Skeletal muscle tissue (tissue), 3 donors: ENCODE measurements at regions not wholly inside any gene's neighbourhood (a gene's known extent, or its start where the extent isn't known, plus 50 kb on each side); places are given as distances from the start of the nearest gene placed in this dataset.
"Not testable (repeated sequence)": the region's sequence is repeated elsewhere in the genome, so short reads cannot be mapped to it uniquely, and the experiment has no call there.

Experiments used
- H3K27ac ChIP-seq: one replicate; pipeline ENCODE4 v1.7.0; 2013; ENCODE audit warnings: mild to moderate bottlenecking, low read depth, low read length, inconsistent platforms
- H3K27me3 ChIP-seq, 3 donors: one replicate each; pipeline ENCODE4 v1.7.0; 2013; ENCODE audit warnings: low read length in 3 of 3; ENCODE audit not compliant: control insufficient read depth in 3 of 3, insufficient read depth in 3 of 3
- H3K36me3 ChIP-seq, 3 donors: one replicate each; pipeline ENCODE4 v1.7.0; 2013; ENCODE audit warnings: low read length in 3 of 3; ENCODE audit not compliant: control insufficient read depth in 3 of 3, insufficient read depth in 3 of 3
- H3K4me1 ChIP-seq, 3 donors: one replicate each; pipeline ENCODE4 v1.7.0; 2013; ENCODE audit warnings: low read length in 3 of 3, mild to moderate bottlenecking in 3 of 3; ENCODE audit not compliant: control insufficient read depth in 3 of 3, insufficient read depth in 3 of 3
- H3K4me3 ChIP-seq, 3 donors: one replicate each; pipeline ENCODE4 v1.7.0; 2013; ENCODE audit warnings: low read length in 3 of 3
- H3K9ac ChIP-seq, 3 donors: one replicate each; pipeline ENCODE4 v1.7.0; 2013; ENCODE audit warnings: low read length in 3 of 3, mild to moderate bottlenecking in 3 of 3, moderate library complexity in 2 of 3, low read depth in 1 of 3
- H3K9me3 ChIP-seq, 3 donors: one replicate each; pipeline ENCODE4 v1.7.0; 2013; ENCODE audit warnings: low read length in 3 of 3; ENCODE audit not compliant: control insufficient read depth in 3 of 3
- donor health status: Osteomylitis.

GRCh38 chr1:181924034-181924433 is 137.5 kb downstream of the ZNF648 start:
- not testable (repeated sequence) for H3K9me3 ChIP-seq, H3K27ac ChIP-seq, H3K9ac ChIP-seq, H3K36me3 ChIP-seq, H3K4me1 ChIP-seq, H3K27me3 ChIP-seq, H3K4me3 ChIP-seq

GRCh38 chr1:181919542-181919941 is 142.0 kb downstream of the ZNF648 start:
- no peak overlapping the region for H3K27ac ChIP-seq
- H3K9me3 ChIP-seq = peaks cover 0 to 2% (median 0%) of the 10 kb centered on the region in 3 donors
- no peak overlapping the region for H3K9ac ChIP-seq
- H3K36me3 ChIP-seq = no peaks in the 10 kb centered on the region
- H3K4me3 ChIP-seq = no peak overlapping the region
- no peaks in the 10 kb centered on the region for H3K4me1 ChIP-seq
- no peaks in the 10 kb centered on the region for H3K27me3 ChIP-seq

- Histone ChIP-seq H3K27me3 (no peaks in the 10 kb centered on the region), H3K27ac (no peak overlapping the region), H3K4me3 (no peak overlapping the region), H3K9ac (no peak overlapping the region), H3K36me3 (no peaks in the 10 kb centered on the region), H3K4me1 (no peaks in the 10 kb centered on the region), H3K9me3 (peaks cover 0 to 2% (median 0%) of the 10 kb centered on the region in 3 donors)
Observed at GRCh38 chr1:181918880-181919525, 142.5 kb downstream of the ZNF648 start.

GRCh38 chr1:181911715-181912114 is 149.8 kb downstream of the ZNF648 start:
- Histone ChIP-seq H3K36me3 (no peaks in the 10 kb centered on the region), H3K27me3 (peaks cover 0 to 5% (median 2%) of the 10 kb centered on the region in 3 donors), H3K27ac (no peak overlapping the region), H3K9ac (no peak overlapping the region), H3K4me3 (no peak overlapping the region), H3K9me3 (peaks cover 0 to 2% (median 0%) of the 10 kb centered on the region in 3 donors), H3K4me1 (no peaks in the 10 kb centered on the region)

GRCh38 chr1:181910905-181911304 is 150.6 kb downstream of the ZNF648 start:
- Histone ChIP-seq H3K9ac (no peak overlapping the region), H3K36me3 (no peaks in the 10 kb centered on the region), H3K27ac (no peak overlapping the region), H3K27me3 (peaks cover 0 to 5% (median 2%) of the 10 kb centered on the region in 3 donors), H3K4me1 (no peaks in the 10 kb centered on the region), H3K9me3 (peaks cover 0 to 2% (median 0%) of the 10 kb centered on the region in 3 donors), H3K4me3 (no peak overlapping the region)

GRCh38 chr1:181909010-181909409 is 152.5 kb downstream of the ZNF648 start:
- H3K4me1 ChIP-seq = no peaks in the 10 kb centered on the region
- no peaks in the 10 kb centered on the region for H3K36me3 ChIP-seq
- no peak overlapping the region for H3K27ac ChIP-seq
- H3K9me3 ChIP-seq = no peaks in the 10 kb centered on the region
- H3K27me3 ChIP-seq = peaks cover 0 to 5% (median 2%) of the 10 kb centered on the region in 3 donors
- no peak overlapping the region for H3K4me3 ChIP-seq
- no peak overlapping the region for H3K9ac ChIP-seq

GRCh38 chr1:181906631-181907030 is 154.9 kb downstream of the ZNF648 start:
- H3K27ac ChIP-seq = no peak overlapping the region
- H3K9me3 ChIP-seq = no peaks in the 10 kb centered on the region
- no peaks in the 10 kb centered on the region for H3K36me3 ChIP-seq
- no peaks in the 10 kb centered on the region for H3K4me1 ChIP-seq
- H3K27me3 ChIP-seq = peaks cover 0 to 5% (median 2%) of the 10 kb centered on the region in 3 donors
- H3K9ac ChIP-seq = no peak overlapping the region
- no peak overlapping the region for H3K4me3 ChIP-seq

GRCh38 chr1:181905944-181906597 is 155.4 kb downstream of the ZNF648 start:
- no peak overlapping the region for H3K27ac ChIP-seq
- no peaks in the 10 kb centered on the region for H3K4me1 ChIP-seq
- peaks cover 0 to 5% (median 2%) of the 10 kb centered on the region in 3 donors for H3K27me3 ChIP-seq
- H3K9ac ChIP-seq = no peak overlapping the region
- H3K36me3 ChIP-seq = no peaks in the 10 kb centered on the region
- no peaks in the 10 kb centered on the region for H3K9me3 ChIP-seq
- no peak overlapping the region for H3K4me3 ChIP-seq

GRCh38 chr1:181898773-181899172 is 162.7 kb downstream of the ZNF648 start:
- no peak overlapping the region for H3K9ac ChIP-seq
- no peak overlapping the region for H3K4me3 ChIP-seq
- no peaks in the 10 kb centered on the region for H3K9me3 ChIP-seq
- no peaks in the 10 kb centered on the region for H3K4me1 ChIP-seq
- no peaks in the 10 kb centered on the region for H3K27me3 ChIP-seq
- H3K27ac ChIP-seq = no peak overlapping the region
- no peaks in the 10 kb centered on the region for H3K36me3 ChIP-seq

- H3K9ac ChIP-seq = no peak overlapping the region
- H3K4me3 ChIP-seq = no peak overlapping the region
- no peaks in the 10 kb centered on the region for H3K9me3 ChIP-seq
- no peak overlapping the region for H3K27ac ChIP-seq
- H3K36me3 ChIP-seq = no peaks in the 10 kb centered on the region
- H3K4me1 ChIP-seq = no peaks in the 10 kb centered on the region
- H3K27me3 ChIP-seq = no peaks in the 10 kb centered on the region
Observed at GRCh38 chr1:181896824-181897223, 164.7 kb downstream of the ZNF648 start.
